ENCODE measurements at regions not wholly inside any gene's neighbourhood (a gene's known extent, or its start where the extent isn't known, plus 50 kb on each side); places are given as distances from the start of the nearest gene placed in this dataset.
A peak's percentile ranks its signal among the peaks of the same experiment; 100 is the strongest.

- no peak for DNase-seq
These were observed 685.1 kb upstream of the BRINP3 start for GRCh38 chr1:191162762-191163161.

GRCh38 chr1:191163621-191164020, 686.0 kb upstream of the BRINP3 start:
- no peak for DNase-seq

DNA sequence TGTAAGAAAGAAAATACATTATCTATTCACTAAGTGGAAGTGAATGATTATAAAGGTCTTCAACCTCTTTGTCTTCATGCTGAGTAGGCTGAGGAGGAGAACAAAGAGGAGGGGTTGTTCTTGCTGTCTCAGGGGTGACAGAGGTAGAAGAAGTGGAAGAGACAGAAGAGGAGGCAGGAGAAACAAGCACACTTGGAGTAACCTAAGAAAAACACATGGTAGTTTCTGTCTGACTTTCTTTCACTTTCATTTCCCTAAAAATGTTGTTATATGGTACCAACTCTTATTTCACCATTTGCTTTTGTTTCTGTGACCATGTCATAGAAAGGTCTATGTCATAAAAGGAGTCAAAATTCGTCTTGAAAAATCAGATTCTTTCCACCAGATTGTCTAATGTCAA, 696.6 kb upstream of the BRINP3 start:
- no peak for DNase-seq

DNA sequence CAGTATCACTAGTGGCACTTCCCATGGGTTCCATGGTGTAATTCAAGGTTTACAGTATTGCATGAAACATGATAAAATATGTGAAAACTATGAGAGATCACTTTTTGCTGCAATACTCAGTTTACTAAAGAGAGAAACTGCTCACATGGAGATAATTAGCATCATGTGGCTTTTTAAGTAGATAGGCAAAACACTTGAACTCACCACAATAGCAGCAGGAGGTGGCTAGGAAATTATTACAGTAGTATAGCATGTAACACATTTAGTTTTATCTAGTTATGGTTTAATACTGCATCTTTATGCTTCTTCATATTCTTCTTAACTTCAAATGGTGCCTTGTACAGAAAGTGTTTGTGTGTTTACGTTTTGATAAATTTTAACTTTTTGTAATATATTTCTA, 698.5 kb upstream of the BRINP3 start:
- DNase-seq, result no peak

DNA sequence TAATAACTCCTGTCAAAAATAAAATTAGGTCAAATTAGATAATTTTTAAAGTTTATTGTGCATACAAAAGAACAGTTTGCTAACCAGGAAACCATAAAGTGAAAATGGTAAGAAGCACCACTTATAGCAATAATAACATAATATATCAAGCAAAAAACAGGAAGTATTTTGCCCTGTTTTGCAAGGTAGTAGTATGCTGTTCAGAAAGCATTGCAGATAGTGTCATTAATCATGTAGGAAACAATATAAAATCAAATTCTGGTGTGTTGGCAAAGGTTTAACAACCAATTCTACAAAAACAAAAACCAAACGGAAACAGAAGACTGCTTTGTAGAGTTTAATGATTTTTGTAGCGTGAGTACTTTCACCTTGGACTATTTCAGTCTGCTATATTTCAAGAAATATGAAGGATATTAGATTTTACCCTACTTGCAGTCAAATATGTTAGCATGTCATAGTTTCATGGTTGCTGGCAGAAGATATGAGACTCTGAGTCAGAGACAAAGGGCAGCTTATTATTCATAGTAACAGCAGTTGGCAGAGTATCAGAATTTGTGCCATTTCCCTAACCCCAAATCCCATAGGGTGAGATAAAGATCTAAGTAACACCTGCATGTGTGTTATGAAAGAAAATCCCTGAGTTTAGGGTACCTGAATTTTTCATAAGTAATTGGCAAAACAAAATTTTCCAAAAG, 729.0 kb upstream of the BRINP3 start:
- DNase-seq, result peak; percentile 1

DNA sequence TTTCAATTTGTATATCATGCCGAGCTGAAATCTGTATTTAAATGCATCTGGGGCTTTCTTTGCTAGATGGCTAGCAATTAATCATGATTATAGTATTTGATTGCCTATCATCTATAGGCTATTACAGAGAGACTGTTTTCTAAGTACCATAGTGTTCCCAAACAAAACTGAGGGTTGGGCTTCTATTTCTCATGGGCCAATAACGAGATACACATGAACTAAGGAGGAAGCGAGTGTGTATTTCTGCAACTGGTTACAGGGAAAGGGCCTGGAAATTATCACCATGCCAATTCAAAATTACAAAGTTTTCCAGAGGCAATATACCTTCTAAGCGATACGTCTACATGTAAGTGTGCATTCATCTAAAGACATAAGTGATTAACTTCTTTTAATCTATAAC, 744.5 kb upstream of the BRINP3 start:
- no peak for DNase-seq

DNA sequence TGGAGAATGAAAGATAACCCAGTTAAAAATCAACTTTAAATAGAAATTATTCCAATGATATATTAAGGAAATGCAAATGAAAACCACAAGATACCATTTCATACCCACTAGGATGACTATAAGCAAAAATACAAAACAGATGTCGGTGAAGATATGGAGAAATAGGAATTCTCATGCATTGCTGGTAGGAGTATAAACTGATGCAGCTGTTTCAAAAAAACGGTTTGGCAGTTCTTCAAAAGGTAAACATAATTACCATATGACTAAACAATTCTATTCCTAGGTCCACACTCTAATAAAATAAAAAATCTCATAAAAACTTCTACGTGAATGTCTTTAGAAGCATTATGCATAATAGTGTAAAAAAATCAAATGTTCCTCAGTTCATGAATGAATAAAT, 763.3 kb upstream of the BRINP3 start:
- peak; percentile 14 for DNase-seq

GRCh38 chr1:191255354-191256054, 777.8 kb upstream of the BRINP3 start:
- DNase-seq, result no peak

DNA sequence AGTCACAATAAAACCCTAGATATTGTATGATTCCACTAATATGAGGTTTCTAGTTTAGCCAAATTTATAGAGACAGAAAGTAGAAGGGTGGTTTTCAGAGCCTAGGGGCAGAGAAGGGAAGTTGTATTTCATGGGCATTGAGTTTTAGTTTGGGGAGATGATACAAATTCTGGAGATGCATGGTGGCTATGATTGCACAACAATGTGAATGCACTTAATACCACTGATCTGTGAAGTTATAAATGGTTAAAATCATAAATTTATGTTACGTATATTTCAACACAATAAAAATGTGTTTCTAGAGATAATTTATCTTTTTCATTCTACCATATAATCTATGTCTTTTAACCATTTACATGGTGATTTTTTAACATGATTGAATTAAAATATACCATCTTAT, 779.3 kb upstream of the BRINP3 start:
- no peak for DNase-seq

GRCh38 chr1:191260056-191260455, 782.4 kb upstream of the BRINP3 start:
- DNase-seq, result no peak

GRCh38 chr1:191261111-191261510, 783.4 kb upstream of the BRINP3 start:
- DNase-seq, result no peak

DNA sequence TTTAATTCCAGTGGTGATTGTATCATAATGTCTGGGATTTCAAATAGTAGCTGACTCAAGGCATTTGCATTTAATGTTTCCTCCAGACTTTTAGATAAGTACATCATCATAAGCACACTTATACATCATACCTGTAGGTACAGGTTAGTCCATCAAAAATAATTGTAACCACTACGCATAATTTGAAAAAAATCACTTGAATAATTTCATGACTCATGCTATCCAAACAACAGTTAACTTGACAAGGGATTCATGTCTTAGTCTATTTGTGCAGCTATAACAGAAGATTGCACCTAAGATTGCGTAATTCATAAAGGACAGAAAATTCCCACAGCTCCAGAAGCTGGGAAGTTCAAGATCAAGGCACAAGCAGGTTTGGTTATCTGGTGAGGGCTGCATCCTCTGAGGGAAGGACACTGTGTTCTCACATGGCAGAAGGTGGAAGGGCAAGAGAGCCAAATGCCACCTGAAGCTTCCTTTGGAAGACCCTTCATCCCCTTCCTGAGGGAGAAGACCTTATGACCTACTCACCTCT, 801.7 kb upstream of the BRINP3 start:
- DNase-seq, result no peak

- no peak for DNase-seq
These were observed 806.5 kb upstream of the BRINP3 start for GRCh38 chr1:191284175-191284574.

DNA sequence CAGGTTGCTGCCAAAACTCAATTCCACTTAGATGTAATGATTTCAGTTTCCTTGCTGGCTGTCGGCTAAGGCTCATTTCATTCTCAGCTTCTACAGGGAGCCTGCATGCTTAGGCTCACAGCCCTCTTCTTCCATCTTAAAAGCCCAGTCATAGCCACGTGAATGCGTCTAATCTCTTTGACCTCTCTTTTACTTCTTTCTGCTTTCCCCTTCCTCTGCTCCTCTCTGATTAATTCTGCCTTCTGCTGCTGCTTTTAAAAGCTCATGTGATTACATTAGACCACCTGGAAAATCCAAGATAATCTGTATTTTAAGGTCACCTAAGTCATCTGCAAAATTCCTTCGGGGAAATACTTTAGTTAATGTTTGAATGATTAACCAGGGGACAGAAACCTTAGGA, 812.8 kb upstream of the BRINP3 start:
- DNase-seq, result no peak

DNA sequence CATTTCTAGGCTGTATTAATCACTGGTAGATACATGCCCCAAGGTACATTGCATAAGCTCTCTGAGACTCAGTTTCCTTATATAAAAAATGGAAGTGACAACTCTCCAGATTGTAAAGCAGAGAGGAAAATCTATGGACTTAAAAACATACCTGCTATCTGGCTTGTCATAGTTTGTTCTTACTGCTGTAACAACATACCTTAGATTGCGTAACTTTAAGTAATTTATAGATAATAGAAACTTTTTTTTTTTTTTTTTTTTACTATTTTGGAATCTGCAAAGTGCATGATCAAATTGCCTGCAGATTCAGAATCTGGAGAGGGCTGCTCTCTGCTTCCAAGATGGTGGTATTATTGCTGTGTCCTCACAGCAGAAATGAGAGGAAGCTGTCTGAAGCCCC, 827.7 kb upstream of the BRINP3 start:
- no peak for DNase-seq

DNA sequence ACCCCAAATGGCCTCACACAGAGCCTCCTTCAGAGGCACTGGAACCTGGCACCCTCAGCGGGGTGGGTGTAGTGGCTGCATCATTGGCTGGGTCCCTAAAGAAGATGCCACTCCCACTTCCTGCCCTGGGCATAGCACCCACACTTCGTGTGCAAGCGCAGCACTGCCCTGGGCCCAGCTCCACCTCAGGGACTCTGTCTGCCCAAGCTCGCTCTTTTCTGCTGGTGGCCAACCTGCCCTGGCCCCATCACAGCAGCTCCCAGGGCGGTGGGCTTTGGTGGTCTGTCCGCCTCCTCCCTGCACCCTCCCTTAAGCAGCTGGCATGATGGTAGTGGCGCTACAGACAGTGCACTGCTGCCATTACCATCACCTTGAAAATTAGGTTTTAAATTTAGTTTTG, 829.3 kb upstream of the BRINP3 start:
- DNase-seq, result no peak

DNA sequence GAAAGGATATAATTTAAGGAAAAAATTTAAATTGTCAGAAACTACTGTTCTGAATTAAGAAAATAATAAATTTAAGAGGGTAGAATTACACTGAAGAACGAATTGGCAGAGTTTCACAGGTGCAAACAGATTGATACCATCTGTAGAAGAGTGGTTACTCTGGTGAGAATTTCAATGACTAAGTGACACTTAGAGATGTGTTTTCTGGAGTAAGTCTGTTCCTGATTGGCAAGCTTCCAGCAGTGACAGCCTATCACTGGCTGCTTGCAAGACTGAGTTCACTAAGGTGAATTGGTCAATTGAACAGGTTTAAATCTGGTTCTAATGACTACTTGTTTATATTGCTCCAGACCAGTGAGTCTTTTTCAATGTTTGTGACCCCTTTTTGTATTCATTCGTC, 838.2 kb upstream of the RGS18 start:
- no peak for DNase-seq

- no peak for DNase-seq
These were observed 830.4 kb upstream of the RGS18 start for GRCh38 chr1:191327868-191328267.

DNA sequence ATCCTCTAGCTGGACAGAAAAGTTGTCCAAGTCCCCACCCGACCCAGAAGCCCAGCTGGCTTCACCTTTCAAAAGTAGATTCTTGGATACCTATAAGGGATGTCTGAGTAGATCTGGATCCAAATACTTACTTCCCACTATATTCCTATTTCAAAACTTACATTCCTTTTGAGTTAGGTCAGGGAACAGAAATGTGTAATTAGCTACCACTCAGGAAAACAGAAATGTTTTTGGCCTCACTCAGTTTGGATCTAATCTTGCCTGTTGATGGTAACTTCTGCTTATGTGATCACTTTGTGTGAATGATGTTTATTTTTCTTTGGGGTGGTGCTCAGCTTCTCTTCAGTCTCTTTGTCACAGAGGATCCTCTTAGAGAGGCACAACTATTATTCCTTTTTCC, 814.4 kb upstream of the RGS18 start:
- peak; percentile 42 for DNase-seq

GRCh38 chr1:191346381-191346780, 811.9 kb upstream of the RGS18 start:
- DNase-seq, result no peak

- no peak for DNase-seq
These were observed 809.9 kb upstream of the RGS18 start for GRCh38 chr1:191348328-191348727.

GRCh38 chr1:191350938-191351337, 807.3 kb upstream of the RGS18 start:
- DNase-seq, result no peak

DNA sequence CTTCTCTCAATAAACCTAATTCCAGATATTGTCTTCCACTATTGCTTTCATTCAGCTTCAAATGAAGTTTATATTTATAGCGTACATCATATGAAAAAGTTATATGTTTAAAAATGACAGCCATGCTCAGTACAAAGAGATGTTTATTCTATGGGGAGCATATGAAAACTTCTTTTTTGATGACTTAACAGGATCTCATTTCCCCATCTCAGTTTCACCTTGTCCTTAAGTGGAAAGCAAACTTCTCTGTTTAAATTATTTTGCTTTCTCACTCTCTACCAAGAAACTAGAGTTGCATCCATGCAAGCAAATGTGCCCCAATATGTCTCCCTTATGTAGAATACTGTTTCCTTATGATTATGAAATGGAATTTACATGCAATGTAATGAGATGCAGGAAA, 799.5 kb upstream of the RGS18 start:
- no peak for DNase-seq

GRCh38 chr1:191366686-191367085, 791.6 kb upstream of the RGS18 start:
- no peak for DNase-seq

Data from amniotic stem cell (primary cell).